Inflammatory macrophage treated with lipopolysaccharide for 4 hours (primary cell): ENCODE measurements at regions not wholly inside any gene's neighbourhood (a gene's known extent, or its start where the extent isn't known, plus 50 kb on each side); places are given as distances from the start of the nearest gene placed in this dataset.

Experiments used
- DNase-seq: peaks from one replicate; pipeline ENCODE4 v3.0.0-alpha.2; 2020

GRCh38 chrX:4484266-4484665, 770.8 kb upstream of the PRKX start:
- no peak for DNase-seq

- no peak for DNase-seq
Measured at GRCh38 chrX:4451591-4451990, 738.1 kb upstream of the PRKX start.

DNA sequence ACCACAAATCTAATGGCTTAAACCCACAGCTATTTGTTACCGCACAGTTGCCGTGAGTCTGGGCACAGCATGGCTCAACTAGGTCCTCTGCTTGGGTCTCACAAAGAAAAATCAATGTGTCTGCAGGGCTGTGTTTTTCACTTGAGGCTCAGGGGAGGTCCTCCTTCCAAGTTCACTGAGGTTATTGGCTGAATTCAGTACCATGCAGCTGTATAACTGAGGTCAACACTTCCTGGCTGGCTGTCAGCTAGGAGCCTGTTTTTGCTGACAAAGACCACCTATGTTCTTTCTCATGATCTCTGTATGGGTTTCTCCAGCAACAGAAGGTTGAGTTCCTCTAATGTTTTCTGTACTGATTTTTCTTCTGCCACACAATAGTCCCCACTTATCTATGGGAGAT, 736.7 kb upstream of the PRKX start:
- no peak for DNase-seq

DNA sequence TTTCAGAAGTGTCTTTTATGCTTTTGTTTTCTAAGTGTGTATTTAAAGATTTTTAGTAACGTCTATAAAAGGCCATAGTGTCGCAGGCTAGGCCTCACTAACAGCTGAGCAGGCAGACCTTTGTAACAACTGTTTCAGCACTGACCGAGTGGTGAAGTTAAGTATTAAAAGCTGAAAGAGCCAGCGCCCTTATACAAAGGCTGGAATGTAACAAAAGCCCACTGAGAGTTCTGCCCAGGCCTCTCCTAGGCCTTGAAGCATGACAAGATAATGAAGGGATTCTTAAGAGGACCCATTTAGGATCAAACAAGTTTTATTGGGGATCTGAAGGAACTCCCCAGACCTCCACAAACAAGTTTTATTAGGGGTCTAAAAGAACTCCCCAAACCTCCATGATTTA, 722.5 kb upstream of the PRKX start:
- no peak for DNase-seq

DNA sequence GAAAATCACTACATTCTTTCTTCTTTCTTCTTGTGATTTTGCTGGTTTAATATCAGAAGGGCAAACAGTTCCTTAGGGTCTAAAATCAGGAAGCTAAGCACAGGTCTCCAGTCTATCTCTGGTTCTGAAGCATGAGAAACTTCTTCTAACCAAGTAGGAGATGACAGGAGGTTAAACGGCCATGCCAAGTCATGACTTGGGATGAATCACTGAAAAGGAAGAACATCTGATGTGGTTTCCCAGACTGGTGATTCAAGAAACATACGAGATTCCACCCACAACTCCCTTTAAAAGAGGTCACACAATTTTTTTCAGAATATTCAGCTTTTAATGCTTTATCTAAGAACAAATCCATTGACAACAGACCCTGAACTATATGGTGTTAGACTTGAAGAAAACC, 684.0 kb upstream of the PRKX start:
- DNase-seq: no peak

- DNase-seq: no peak
Measured at GRCh38 chrX:4382273-4382672, 668.8 kb upstream of the PRKX start.

DNA sequence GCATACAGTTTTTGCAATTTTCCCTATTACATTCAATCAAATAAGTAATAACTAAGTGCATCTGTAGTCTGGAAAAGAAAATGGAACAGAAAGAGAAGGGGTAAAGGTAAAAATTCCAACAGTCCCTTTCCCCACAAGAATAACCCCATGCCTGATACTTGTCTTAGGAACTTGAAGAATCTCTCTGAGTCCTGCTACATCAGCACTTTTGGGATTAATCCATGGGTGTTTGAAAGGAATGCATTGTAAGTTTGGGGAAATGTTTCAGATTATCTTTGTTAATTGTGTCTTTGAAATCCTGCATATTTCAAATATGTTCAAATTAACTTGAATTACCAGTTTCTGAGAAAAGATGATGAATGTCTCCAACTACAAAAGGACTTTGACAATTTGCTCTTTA, 667.3 kb upstream of the PRKX start:
- no peak for DNase-seq

GRCh38 chrX:4379071-4379470, 665.6 kb upstream of the PRKX start:
- DNase-seq: no peak

DNA sequence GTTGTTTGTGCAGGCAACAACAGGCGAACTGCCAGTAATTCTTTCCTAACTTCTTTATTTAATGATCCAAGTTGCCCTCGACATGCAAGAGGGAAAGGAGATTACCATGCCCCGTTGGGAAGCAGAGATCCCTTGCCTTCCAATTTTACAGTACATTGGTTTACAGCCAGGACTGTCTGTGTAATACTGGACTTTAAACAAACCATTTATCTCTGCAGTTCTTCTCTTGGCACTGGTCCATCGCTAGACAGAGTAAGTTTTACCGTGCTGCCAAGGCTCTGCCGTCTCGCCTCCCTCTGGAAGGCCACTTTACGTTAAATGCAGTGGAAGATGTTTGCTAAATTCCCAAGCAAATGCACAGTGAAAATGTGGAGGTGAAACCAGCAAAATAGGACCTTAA, 660.3 kb upstream of the PRKX start:
- no peak for DNase-seq

DNA sequence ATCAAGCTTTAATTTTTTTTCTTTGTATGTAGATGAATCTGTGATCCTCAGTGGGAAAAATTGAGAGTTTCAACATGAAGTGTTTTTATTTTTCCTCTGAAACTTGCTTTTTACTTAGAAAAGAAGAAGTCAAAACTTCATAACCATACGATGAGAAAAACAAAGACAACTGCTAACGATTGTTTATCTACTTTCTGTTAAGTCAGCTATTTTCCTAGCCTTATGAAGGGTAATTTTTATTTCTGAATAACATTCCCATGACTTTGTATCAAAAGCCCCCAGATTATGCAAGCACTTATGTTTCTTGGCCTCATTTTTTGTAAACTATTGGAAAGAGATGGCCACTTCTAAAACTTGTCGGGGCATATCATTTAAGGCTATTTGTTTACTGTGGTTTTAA, 645.1 kb upstream of the PRKX start:
- no peak for DNase-seq

DNA sequence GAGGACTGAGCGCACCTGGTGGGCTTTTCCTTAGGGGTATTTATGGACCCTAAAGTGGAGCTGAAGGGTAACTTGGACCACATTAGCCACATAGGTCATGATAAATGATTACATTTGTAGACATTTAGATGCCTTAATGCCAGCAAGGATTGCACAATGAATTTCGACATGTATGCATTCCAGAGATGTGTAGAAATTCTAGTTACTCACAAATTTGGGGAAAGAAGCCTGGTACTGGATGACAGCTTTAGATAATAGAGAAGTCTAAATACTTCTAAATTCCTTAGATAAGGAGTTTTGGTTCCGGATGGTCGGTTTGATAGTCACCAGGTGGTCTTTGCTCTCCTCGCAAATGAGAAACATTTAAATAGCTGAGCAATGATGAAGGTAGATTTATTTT, 609.5 kb upstream of the PRKX start:
- no peak for DNase-seq

- no peak for DNase-seq
Measured at GRCh38 chrX:4320436-4320947, 607.0 kb upstream of the PRKX start.

GRCh38 chrX:4315891-4316290, 602.4 kb upstream of the PRKX start:
- DNase-seq: no peak

DNA sequence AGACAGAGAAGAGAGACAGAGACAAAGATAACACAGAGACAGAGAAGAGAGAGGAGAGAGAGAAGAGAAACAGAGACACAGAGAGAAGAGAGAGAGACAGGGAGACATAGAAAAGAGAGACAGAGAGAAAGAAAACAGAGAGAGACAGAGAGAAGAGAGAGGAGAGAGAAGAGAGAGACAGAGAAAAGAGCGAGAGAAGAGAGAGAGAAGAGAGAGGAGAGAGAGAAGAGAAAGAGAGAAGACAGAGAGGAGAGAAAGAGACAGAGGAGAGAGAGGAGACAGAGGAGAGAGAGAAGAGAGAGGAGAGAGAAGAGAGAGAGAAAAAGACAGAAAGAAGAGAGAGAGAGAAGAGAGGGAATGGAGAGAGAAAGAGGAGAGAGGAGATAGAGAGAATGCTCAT, 601.1 kb upstream of the PRKX start:
- no peak for DNase-seq

GRCh38 chrX:4277122-4277521, 563.7 kb upstream of the PRKX start:
- no peak for DNase-seq

DNA sequence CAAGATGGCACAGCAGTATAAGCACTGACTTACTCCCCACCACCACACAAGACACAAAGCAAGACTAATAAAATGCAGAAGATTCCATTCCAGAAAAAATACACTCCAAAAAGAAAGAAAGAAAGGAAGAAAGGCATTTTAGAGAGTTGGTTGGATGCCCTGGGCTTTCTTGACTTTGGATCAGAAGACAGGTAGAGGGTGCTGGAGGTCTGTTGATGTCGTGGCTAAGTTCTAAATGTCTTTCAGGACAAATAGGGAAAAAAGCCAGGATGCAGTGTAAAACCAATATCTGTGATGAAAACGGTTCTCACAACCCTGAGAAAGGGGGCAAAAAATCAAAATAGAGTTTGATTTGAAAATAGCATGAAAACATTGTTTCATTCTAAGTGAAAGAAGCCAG, 555.2 kb upstream of the PRKX start:
- DNase-seq: no peak

DNA sequence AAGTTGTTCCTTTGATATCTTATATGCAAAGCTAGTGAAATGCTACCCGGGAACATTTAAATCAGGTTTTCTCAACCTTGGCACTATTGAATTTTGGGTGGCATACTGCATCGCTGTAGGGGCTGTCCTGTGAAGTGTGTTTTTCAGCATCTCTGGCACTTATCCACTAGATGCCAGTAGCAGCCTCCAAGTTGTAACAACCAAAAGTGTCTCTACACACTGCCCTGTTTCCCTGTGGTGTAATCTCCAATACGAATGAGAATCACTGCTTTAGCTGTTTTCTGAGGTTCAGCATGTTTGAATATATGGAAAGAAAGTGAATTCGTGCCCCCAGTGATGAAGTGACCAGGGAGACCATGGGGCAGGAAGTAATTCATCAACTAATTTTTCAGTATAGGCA, 551.6 kb upstream of the PRKX start:
- DNase-seq: no peak

DNA sequence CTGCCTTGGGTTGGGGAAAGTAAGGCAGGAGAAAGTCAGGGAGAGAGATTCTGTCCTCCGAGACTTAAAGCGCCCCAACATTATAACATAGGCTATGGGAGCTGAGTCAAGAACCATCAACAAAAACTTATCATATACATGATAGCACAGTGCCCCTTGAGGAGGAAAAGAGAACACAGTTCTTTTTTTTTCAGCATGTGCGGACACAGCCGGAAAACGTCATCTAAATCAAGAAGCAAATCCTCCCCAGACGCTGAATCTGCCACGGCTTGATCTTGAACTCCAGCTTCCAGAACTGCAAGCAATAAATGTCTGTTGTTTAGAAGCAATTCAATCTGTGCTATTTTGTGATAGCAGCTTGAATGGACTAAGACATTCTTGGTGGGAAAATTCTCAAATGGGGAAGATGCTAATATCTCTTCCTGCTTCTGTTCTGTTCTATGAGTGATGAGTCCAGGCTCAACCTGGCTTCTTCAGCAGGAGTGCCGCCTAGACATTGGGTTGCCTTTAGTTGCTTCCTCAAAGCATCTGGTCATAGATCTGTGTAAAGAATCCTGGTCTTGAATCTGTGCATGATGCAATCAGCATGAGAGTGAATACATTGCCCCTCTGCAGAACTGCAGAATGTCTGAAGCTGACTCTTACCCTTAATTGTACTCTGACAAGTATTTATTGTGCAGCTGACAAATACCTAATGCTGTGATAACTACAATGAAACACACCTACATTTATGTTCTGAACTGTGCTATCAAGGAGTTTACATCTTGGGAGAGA, 549.8 kb upstream of the PRKX start:
- DNase-seq: no peak

- peak; percentile 28 for DNase-seq
Measured at GRCh38 chrX:4253092-4253491, 539.6 kb upstream of the PRKX start.

DNA sequence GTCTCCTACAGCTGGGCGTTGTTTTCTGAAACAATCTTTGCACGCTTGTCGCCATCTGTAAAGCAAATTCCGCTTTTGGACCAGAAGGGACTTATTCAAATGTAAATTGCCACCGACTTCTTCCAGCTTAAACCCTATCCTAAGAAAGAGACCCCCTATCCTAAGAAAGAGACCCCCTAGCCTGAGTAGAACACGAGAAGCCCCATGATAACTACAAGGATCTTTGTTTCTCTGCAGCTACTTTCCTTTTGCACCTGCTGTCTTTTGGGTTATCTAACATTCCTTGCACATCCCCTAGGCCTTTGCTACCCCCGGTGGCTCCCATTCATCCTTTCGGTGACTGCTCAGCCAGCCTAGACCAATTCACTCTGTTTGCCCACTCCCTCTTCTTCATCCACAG, 536.0 kb upstream of the PRKX start:
- DNase-seq: no peak

DNA sequence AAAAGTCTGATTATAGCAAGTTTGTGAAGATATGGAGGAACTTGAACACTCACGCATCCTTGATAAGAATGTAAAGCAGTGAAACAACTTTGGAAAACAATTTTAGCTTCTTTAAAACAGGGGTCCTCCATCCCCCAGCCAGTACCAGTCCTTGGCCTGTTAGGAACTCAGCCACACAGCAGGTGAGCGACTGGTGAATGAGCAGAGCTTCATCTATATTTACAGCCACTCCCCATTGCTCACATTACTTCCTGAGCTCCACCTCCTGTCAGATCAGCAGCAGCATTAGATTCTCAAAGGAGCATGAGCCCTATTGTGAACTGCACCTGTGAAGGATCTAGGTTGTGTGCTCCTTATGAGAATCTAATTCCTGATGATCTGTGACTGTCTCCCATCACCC, 530.3 kb upstream of the PRKX start:
- DNase-seq: no peak

DNA sequence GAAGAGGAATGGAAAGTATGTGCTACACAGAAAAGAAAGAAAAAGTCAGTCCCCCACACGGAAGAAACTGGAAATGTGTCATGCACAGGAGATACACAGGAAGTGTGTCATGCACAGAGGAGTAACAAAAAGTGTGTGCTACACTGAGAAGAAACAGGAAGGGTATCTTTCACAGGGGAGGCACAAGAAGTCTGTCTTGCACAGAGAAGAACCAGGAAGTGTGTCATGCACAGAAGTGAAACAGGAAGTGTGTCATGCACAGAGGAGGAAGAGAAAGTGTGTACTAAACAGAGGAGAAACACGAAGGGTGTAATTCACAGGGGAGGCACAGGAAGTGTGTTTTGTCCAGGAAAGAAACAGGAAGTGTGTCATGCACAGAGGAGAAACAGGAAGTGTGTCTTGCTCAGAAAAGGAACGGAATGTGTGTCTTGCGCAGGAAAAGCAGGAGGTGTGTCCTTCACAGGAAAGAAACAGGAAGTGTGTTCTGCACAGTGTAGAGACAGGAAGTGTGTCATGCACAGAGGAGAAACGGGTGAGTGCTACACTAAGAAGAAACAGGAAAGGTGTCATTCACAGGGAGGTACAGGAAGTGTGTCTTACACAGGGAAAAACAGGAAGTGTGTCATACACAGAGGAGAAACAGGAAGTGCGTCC, 527.2 kb upstream of the PRKX start:
- peak; percentile 5 for DNase-seq

GRCh38 chrX:4239650-4240540, 526.4 kb upstream of the PRKX start:
- DNase-seq: peak; percentile 12

GRCh38 chrX:4238916-4239315, 525.5 kb upstream of the PRKX start:
- no peak for DNase-seq
